HG03558 (cell line): ENCODE measurements at regions not wholly inside any gene's neighbourhood (a gene's known extent, or its start where the extent isn't known, plus 50 kb on each side); places are given as distances from the start of the nearest gene placed in this dataset.
"Not testable (repeated sequence)": the region's sequence is repeated elsewhere in the genome, so short reads cannot be mapped to it uniquely, and the experiment has no call there.

ENCODE experiments used
- ATAC-seq: cut with Tn5 transposase; IDR thresholded peaks from one replicate; pipeline ENCODE4 v1.9.1; 2021; ENCODE audit warnings: moderate number of reproducible peaks; ENCODE audit not compliant: unreplicated experiment; ENCODE audit errors: extremely low read depth

DNA sequence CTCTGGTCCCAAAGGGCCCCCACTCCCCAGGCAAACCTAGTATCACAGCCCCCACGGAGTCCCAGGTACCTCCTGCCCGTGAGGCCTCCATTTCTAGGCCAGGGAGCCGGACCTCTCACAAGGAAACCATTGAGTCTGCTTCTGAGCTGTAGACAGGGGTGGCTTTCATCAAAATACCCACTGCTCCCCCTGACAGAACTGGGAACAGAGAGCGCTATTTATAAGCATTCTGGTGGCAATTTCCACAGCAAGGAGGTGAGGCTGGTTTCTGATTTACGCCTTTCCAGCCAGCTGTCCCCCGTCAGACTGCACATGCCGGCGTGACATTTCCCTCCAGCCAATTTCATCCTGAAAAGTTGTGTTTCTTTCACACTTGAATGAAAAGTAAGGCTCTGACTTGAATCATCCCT, 407.5 kb upstream of the PRKCQ start:
- ATAC-seq, result no peak

GRCh38 chr10:6986927-6987326, 406.9 kb upstream of the PRKCQ start:
- ATAC-seq, result no peak

DNA sequence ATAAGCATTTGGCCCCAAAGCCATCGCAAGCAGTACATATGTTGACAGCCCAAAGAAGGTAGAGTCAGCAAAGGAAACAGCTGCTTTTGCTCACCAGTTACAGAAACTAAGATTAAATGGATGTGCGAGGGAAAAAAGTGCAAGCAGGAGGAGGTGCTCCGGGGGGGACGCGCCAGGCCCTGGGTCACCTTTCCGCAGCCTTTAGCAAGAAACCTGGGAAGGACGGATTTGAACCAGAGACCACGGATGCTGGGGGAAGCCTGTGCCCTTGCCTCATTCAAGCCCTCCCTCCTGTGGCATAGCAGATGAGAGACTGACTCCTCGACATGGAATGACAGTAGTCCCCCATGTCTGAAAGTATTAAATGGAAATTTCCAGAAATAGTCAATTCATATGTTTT, 405.6 kb upstream of the PRKCQ start:
- ATAC-seq, result no peak

- ATAC-seq, result no peak
These were observed 404.9 kb upstream of the PRKCQ start for GRCh38 chr10:6984971-6985370.

- not testable (repeated sequence) for ATAC-seq
These were observed 403.9 kb upstream of the PRKCQ start for GRCh38 chr10:6984016-6984415.

GRCh38 chr10:6980353-6980752, 400.3 kb upstream of the PRKCQ start:
- no peak for ATAC-seq

DNA sequence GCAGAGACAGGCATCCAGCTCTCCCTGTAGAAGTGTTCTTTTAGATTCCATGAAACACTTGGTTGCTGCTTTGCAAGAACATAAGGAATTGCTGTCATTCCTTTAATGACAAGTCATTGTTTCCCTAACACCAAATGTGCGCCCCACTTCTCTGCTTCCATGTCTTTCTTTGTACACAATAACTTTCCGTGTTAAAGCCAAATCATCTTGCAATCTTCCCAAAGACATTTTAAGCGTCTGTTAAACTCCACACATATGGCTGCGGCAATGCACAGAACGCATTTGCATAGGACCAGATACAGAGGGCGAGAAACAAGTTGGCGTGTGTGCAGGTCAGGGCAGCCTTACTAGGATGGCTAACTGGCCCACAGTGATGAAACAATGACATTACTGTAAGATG, 399.3 kb upstream of the PRKCQ start:
- no peak for ATAC-seq

GRCh38 chr10:6978187-6978627, 398.1 kb upstream of the PRKCQ start:
- no peak for ATAC-seq

GRCh38 chr10:6977398-6978186, 397.5 kb upstream of the PRKCQ start:
- ATAC-seq, result no peak

- no peak for ATAC-seq
These were observed 393.8 kb upstream of the PRKCQ start for GRCh38 chr10:6973899-6974298.

- no peak for ATAC-seq
These were observed 392.1 kb upstream of the PRKCQ start for GRCh38 chr10:6972226-6972625.

DNA sequence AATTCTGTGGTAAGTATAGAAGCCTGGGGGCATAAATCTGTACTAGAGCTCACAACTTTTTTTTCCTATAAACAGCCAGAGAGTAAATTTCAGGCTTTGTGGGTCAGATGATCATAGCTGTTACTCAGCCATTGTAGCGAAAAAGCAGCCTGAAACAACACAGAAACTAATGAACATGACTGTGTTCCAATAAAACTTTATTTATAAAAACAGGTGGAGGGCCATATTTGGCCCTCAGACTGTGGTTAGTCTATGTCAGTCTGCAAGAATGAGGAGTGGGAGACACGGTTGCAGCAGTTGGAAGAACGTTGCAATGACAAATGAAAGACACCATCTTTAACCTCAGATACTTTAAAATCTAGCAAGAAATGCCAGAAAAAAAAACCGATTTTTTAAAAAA, 389.6 kb upstream of the PRKCQ start:
- no peak for ATAC-seq

GRCh38 chr10:6964543-6964942, 384.5 kb upstream of the PRKCQ start:
- no peak for ATAC-seq

- ATAC-seq, result no peak
These were observed 382.5 kb upstream of the PRKCQ start for GRCh38 chr10:6962576-6962975.

- ATAC-seq, result no peak
These were observed 378.6 kb upstream of the PRKCQ start for GRCh38 chr10:6958711-6959110.

GRCh38 chr10:6958254-6958653, 378.2 kb upstream of the PRKCQ start:
- ATAC-seq, result no peak

DNA sequence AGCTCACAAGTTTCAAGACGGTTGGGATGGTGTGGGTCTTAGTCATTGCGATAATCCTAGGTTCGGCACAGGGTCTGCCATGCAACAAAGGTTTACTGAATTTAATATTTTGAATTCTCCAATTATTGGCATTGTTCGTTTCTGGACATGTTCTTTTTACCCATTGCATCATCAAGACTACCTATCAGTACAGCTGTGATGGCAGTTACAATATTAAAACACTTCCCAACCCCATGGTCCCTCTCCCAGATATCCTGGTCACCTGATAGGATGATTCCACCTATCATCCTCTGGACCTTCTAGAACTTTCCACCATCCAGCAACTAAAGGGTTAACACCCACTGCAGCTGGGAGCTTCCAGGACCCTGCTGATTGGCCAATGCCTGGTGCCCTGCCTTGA, 377.8 kb upstream of the PRKCQ start:
- no peak for ATAC-seq

GRCh38 chr10:6956562-6956961, 376.5 kb upstream of the PRKCQ start:
- no peak for ATAC-seq

- ATAC-seq, result no peak
These were observed 373.3 kb upstream of the PRKCQ start for GRCh38 chr10:6953271-6953801.

- ATAC-seq, result no peak
These were observed 371.7 kb upstream of the PRKCQ start for GRCh38 chr10:6951732-6952131.

GRCh38 chr10:6950133-6950532, 370.1 kb upstream of the PRKCQ start:
- no peak for ATAC-seq

DNA sequence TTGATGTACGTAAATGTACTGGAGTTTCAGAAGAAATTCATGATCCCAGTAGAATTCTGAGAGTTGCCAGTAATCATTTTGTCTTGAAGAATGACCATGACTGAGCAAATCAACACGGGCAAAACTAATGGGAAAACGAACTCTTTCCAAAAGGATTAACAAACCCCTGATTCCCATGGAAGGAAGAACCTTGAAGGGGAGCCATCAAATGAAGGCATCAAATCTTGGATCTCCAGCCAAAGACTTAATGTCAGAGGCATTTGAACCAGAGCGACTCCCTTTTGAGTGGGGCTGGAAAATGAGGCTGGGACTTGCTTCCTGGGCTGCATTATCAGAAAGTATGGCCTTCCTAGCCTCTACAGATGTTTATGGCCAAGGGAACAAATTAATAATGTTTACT, 364.4 kb upstream of the PRKCQ start:
- ATAC-seq, result no peak
